NOMO-1 (cell line): ENCODE measurements at regions not wholly inside any gene's neighbourhood (a gene's known extent, or its start where the extent isn't known, plus 50 kb on each side); places are given as distances from the start of the nearest gene placed in this dataset.

ENCODE experiments used
- DNase-seq, 2 experiments: peaks; one replicate each; lab custom pipeline; 2025; ENCODE audit not compliant: unreplicated experiment in 2 of 2; lab: John Stamatoyannopoulos, UW

DNA sequence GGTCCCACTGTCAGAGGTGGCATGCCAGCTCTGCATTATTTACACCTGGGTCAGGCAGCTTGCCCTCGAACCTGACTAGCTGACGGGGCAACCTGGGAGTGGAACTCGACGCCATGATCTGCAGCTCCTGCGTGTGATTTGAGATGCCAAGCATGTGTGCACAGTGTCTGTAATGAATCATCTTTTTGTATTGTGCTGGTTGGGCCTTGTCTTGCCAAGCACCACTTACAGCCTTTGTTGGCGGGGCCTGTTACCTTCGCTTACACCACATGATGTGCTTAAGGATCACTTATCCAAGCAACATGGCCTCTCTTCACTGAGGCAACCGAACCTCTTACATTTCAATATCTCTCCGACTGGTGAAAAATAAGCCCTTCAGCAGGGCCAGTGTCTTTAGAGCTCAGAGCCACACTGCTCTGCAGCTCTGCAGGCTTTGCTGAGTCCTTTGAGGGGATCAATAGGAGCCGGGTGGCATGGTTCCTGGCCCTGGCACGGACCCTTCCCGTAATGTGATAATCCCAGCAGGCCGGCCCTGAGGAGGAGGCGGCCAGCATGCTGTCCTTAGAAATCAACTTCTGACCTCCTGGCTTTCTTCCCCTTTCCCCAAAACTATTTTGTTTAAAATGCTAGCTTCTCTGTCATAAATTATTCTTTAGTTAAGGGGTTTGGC is 297.7 kb upstream of the CD180 start:
- peak in 1 of 2 experiments; percentile 16 for DNase-seq

DNA sequence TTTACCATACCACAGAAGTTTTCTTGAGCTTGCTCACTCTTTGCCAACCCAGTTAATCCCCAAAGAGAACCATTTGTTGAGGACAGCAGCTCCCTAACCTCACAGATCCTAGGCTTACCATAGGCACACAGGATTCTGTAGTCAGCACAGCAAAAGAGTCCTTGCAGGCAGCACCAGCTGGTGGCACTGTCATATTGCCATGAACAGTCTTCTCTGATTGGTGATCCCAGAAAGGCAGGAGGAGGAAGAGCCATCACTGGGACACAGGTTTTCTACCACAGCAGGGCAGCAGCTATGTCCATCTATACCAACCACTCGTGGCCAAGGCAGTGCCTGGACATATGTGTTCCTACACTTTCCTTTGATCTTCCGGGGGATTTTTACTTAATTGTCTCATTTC is 297.1 kb upstream of the CD180 start:
- peak in 1 of 2 experiments; percentile 7 for DNase-seq

DNA sequence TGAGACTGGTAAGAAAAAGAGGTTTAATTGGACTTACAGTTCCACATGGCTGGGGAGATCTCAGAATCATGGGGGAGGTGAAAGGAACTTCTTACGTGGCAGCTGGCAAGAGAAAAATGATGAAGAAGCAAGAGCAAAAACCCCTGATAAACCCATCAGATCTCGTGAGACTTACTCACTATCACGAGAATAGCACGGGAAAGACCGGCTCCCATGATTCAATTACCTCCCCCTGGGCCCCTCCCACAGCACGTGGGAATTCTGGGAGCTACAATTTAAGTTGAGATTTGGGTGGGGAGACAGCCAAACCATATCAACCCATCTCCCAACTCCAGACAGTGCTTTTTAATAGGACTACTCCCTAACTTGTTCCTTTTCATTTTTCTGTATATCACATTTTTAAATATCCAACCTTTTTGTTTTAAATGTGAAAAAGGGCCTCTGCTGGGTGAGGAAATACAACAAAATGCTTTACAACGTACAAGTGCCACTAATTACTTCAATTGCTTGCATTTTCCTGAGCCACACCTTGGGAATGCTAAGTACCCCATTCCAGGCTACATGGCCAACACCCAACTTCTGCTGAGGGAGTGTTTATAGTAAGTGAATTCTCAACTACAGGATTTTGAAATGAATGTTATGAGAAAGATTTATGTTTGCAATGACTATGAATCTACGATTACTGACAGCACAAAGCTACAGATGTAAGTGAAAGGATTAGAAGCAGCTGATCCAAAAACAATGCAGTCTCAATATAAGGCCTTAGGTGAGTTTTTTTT is 294.1 kb upstream of the CD180 start:
- no peak for DNase-seq

DNA sequence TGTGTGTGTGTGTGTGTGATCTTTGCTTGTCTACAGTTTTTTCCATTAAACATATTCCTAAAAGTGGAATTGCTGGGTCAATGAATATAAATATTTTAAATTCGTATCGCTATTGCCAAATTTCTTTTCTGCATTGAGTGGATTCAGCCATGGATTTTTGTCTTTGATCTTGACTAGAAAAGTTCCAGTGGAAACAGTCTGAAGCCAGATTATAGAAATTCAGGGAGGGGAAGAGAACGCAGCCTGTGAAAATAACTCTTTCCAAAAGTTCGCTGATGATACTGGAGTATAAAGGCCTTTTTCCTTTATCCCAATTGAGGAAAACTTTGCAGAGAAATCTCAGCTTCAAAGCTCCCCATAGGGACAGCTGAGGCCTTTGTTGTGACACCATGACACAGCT is 292.3 kb upstream of the CD180 start:
- DNase-seq, result no peak

DNA sequence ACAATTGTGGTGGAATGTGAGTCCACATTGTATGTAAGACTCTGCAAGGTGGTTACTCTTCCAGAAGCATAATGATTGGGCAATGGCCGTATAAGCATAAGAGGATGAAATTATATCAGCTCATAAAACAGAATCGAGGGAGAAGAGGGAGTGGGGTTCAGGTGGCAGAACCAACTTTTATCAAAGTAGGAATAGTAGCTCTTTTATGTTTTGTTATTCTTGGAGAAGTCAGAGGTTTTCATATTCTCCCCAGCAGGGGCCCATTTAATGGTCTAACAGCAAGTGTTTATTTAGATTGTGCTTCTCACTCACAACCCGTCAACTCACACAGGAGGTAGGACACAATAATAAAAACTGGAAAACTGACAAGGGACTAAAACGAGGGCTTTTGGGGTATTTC is 291.3 kb upstream of the CD180 start:
- no peak for DNase-seq

DNA sequence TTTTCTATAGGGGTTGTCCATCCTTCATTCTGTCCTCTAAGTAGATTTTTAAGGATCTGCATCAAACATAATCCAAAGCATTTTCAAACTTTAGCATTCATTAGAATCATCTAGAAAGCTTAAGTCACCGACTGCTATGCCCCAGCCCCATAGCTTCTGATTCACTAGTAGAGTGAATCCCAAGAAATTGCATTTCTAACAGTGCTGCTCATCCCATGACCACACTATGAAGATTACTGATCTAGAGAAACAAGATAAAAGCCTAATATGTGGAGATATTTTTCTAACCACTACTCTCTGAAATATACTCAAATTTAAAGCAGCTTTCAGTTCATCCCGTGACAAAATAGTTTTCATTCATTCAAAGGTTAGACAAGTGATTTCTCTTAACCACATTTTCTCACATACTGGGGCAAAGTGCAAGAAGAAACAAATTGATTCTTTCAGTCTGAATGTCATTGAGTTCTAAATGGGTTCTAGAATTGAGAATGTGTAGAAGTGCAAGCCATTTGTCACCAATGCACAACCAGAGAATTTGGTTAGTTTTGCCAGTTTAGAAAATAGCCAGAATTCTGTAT is 286.9 kb upstream of the CD180 start:
- DNase-seq, result no peak

DNA sequence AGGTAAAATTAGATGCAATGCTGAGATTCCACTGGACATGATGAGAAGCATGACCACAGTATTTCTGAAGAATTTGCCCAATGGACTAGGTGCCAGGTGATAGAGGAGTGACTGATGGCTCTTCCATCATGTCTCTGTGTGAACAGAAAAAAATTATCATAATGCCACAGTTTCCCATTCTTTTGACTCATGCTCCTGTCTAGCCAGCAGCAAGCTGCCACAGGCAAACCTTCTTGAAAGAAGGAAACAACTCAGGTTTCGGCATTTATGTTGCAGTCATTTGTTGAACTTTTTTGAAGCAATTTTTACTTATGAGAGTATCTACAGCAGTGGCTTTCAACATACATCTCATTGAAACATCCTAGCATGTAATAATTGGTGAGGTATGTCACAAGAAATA is 284.8 kb upstream of the CD180 start:
- no peak for DNase-seq

DNA sequence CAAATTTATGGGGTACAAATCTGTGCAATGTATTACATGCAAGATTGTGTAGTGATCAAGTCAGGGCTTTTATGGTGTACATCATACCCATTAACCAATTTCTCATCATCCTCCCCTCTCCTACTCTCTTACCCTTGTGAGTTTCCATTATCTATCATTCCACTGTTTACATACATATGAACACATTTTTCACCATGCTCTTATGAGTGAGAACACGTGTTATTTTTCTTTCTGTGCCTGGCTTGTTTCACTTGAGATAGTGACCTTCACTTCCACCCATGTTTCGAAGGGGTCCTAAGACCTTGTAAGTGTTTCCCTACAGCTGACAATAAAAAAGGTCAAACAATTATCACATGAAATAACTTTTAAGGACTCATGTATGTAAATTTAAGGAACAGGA is 281.7 kb upstream of the CD180 start:
- DNase-seq, result no peak

DNA sequence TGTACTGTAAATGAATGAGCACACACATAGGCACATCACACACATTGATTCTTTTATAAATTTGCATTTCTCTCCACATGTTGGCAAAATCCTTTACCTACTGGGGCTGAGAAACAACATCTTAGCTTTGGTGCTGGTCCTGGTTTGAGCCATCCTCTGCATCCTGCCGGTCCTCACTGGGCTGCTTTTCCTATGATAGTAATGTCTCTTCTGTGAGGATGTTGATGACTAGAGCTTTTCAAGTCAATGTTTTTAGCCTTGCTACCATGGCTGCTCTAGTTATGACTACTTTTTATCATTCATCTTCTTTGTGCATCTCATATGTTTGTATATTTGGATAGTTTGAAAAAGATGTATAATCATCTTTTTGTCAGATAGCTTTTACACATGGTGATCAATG is 280.4 kb upstream of the CD180 start:
- DNase-seq, result no peak

DNA sequence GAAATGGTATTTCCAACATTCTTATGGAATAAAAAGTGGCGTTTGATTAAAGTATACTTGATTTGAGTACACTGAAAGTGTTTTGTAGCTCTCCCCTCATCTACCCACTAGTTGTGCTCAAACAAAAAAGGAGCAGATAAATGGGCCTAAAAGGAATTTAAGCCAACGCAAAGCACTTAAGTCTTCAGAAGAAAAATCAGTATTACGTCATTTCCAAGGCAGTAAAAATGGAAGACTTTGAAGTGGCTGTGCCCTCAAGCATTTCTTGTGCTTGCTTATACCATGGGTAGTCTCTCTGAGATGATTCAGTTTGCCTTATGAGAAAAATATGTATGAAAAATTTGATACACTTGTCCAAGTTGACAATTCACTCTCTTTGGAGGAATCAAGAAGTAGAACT is 279.9 kb upstream of the CD180 start:
- DNase-seq, result no peak

DNA sequence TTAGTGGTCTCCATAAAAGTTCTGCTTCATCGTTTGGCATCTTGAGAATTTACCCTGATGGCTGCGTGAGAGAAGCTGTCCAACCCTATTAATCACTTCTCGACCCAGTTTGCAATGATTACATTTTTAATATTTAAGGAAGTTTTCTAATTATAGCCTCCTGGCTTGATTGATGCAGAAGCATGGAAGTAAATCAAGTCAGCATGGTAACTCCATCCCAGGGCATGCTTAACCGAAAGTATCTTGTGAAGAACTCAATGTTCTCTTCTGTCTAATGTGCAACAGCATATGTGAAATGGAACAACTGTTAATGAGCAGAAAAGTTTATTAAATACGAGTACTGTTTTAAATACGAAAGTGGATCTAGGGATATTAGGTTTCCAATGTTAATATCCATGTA is 278.9 kb upstream of the CD180 start:
- DNase-seq, result no peak

DNA sequence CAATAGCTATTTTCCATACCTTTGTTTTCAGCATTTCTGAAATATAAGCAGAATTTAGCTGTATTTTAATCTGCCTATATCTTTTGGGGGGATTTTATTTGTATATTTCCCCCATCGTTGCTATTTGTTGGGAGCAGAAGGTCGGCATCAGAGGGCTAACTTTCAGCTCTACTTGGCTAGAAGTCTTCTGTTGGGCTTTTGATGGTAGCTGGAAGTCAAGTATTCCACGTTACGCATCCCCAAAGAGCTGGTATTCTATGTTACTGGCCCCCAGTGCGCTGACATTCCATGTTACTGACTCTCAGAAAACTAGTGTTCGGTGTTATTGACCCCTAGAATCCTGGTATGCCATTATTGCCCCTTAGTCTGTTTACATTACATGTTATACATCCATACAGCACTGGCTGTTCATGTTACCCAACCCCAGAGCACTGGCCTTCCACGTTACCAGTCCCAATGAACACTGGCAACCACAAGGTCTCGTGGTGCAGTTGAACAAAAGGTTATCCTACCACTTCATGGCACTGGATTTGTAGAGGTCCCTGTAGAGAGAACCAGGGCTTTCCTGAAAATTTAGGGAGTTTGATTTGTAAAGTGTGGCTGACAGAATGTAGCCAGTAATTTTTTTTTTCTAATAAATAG is 278.1 kb upstream of the CD180 start:
- DNase-seq, result no peak

DNA sequence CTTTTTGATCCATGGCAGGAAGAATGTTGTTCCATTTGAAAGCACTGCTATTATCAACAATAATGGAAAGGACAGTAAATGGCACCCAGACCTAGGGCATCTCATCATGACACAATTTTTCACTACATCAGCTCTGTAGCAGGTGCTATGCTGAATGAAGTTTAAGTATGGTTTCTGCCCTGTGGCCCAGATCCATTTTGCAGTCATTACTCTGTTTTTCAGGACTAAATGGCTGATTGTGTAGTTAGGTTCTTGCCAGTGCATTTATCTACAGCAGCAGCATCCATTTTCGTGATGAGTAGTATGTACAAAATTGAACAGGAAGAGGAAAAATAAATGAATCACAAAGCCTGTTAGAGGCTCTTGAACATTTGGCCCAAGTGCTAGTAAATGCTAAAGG is 270.5 kb upstream of the CD180 start:
- no peak for DNase-seq

DNA sequence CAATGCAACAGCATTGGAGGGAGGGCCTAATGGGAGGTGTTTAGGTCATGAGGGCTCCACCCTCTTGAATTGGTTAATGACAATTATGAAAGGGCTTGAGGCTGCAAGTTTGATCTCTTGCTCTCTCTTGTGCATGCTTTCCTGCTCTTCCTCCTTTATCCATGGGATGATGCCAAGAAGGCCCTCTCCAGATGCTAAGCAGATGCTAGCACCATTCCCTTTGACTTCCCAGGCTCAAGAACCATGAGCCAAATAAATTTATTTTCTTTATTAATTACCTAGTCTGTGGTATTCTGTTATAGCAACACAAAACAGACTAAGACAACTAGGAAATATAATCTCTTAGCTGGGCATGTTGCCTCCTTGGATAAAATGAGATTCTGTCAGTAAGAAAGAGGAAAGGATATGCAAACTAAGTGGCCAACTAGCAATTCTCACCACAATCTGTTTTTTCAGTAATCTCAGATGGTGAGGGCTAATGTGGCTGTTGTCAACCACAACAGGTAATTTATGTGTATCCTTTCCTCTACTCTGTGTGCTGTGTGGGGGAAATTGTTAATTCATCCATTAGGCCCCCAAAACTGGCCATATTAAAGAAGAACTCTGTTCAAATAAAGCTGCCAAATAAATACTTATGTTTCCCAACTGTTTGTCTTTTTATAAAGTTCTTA is 269.1 kb upstream of the CD180 start:
- DNase-seq, result no peak

DNA sequence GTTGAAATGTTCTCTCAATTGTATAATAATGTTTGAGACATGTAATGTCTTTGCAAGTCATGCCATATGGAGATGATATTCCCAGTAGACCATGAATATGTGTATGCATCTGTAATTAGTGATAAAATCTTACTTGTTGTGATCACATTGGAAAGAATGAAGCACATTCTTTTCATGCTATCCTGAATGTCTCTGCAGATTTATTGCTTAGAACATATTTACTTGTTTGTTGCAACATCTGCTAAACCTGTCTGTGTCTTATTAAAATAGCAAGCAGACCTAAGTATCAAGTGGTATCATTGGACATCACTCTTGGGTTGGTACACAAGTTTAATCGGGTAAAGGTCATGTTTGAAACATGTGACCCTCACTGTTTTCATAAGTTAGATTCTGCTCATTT is 265.5 kb upstream of the CD180 start:
- no peak for DNase-seq

DNA sequence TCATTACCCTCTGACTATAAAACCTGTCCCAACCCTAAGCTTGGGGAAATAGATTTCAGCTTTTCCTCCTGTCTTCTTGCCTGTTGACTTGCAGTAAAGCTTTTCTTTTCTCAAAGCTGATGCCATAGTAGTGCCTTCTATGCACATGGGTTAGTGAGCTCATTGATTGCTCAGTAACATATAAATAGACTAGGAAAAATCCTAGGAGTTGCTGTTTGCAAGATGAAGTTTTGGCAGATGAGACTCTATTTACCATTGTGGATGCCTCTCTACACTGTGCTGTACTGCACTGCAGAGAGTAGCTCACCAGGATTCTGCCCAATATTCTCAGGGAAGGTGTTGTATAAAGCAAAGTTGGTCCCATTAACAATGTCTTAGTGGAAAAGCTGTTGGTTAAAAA is 262.7 kb upstream of the CD180 start:
- no peak for DNase-seq

DNA sequence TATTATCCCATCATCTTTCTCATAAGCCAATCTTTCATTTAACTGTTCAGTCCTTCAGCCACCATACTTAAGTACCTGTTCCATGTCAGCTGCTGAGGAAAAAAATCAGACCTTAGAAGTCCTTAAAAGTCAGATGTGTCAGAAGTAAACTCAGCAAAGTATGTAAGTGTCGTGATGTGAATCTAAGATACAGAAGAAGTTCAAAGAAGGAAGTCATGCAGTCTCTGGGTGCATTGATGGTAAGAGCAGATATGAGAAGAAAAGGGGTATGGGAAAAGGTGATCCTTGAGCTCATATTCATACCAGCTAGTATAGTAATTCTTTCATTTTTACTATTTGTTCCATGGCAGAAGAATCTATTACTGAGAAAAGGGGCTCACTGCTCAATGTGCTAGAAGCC is 259.4 kb upstream of the CD180 start:
- no peak for DNase-seq

DNA sequence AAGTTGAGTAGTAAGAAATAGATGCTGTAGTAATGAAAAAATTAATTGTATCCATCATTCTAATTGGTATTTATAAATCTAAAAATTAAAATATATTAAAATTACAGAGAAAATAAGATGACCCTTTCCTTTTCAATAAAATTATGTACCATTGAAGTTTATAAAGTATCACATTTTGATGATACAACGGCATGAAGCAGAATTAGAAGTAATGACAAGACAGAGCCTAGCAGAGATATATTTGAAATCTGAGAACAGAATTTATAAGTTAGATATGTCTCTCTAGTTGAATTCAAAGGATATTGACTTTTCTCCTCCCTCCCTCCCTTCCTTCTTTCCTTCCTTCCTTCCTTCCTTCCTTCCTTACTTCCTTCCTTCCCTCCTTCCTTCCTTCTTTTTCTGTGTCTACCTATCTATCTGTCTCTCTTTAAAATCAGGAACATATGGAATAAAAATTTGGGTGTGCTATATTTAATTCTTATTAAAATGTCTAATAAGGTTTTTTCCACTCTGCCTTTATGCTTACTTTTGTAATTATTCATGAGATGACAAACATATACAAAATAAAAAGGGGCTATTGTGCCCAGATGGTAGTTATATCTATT is 258.5 kb upstream of the CD180 start:
- no peak for DNase-seq

DNA sequence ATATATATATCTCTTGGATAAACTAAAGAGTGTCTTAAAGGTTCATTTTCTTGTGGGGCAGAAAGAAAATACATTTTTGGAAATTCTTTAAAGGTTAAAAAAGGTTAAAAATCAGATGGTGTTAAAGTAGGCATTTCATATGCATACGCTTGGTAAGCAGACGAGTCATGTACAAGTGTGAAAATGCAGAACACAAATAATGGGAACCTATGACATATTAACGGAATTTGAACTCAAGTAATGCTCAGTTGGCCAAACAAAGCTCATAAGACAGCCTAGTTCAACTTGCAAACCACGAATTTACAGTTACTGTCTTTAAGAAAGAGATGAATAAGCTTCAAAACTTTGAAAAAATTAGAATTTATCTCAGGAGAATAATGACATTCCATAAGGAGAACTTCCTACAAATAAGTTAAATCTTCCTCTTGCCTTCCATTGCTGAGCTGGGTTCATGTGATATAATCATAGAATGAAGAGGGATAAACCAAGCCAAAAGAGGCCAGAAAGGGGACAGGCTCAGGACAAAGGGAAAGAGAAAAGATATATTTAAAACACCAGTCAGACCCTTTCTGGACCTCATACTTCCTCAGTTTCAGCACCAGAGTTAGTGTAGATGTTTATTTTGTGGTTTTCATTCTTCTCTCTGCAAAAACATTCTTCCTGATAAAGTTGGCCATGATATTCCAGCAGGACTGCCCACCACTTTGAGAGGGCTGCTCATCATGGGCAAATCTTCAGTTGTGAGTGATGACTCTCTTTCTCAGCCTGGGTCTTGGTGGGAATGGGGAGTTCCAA is 256.7 kb upstream of the CD180 start:
- DNase-seq, result no peak

DNA sequence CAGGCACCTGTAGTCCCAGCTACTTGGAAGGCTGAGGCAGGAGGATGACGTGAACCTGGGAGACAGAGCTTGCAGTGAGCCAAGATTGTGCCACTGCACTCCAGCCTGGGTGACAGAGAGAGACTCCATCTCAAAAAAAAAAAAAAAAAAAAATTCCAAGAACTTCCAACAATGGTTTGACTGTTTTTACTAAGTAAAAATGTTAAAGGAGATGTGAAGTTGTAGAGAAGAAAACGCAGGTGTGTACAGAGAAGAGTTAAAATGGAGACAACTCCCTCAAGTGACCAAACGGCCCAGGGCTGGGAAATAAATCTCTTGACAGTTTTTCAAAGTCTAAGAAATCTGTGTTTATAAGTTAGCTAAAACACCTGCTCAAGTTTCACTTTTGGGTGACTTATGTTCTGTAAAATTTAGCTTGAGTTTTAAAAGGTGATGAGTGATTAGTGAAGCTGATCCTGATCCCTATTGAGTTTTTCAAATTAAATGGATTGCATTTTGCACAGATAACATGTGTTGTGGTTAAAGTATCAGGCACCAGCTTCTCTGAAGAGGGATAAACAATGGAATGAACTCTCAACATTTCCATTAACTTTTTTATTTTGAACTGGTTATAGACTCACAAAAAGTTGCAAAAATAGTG is 255.2 kb upstream of the CD180 start:
- no peak for DNase-seq
